SH-SY5Y (cell line): ENCODE measurements at regions not wholly inside any gene's neighbourhood (a gene's known extent, or its start where the extent isn't known, plus 50 kb on each side); places are given as distances from the start of the nearest gene placed in this dataset.

Experiments used
- GATA2 ChIP-seq: IDR thresholded peaks from 2 replicates; pipeline ENCODE4 v1.6.1; 2011; ENCODE audit warnings: mild to moderate bottlenecking, low read depth, low read length
- GATA3 ChIP-seq: IDR thresholded peaks from 2 replicates; pipeline ENCODE4 v1.6.1; 2011; ENCODE audit warnings: low read depth, mild to moderate bottlenecking, low read length, moderate library complexity

- TF ChIP-seq GATA3, result no peak
- TF ChIP-seq GATA2, result no peak
Measured at GRCh38 chr2:40558761-40559160, 106.9 kb upstream of the SLC8A1 start.
